Ascending aorta (tissue), 2 donors: ENCODE measurements at regions not wholly inside any gene's neighbourhood (a gene's known extent, or its start where the extent isn't known, plus 50 kb on each side); places are given as distances from the start of the nearest gene placed in this dataset.

Experiments used
- DNase-seq, 2 donors: peaks; one replicate each; pipeline ENCODE4 v3.0.0-alpha.2; 2019; ENCODE audit warnings: low spot score in 2 of 2
- H3K27ac ChIP-seq, 2 donors: fragments of 200-600 bp; sonication (generic); one replicate each; pipeline ENCODE4 v1.5.1; 2016 to 2017; ENCODE audit warnings: mild to moderate bottlenecking in 1 of 2
- H3K27me3 ChIP-seq: fragments of 200-600 bp; sonication (generic); one replicate; pipeline ENCODE4 v1.5.1; 2017
- H3K36me3 ChIP-seq, 2 donors: fragments of 200-600 bp; sonication (generic); one replicate each; pipeline ENCODE4 v1.5.1; 2016
- H3K4me1 ChIP-seq, 2 donors: fragments of 200-600 bp; sonication (generic); one replicate each; pipeline ENCODE4 v1.5.1; 2016 to 2017; ENCODE audit warnings: mild to moderate bottlenecking in 1 of 2
- H3K4me3 ChIP-seq, 2 donors: fragments of 200-600 bp; sonication (generic); one replicate each; pipeline ENCODE4 v1.5.1; 2016 to 2017; ENCODE audit warnings: mild to moderate bottlenecking in 1 of 2
- H3K9me3 ChIP-seq, 2 donors: fragments of 200-600 bp; sonication (generic); one replicate each; pipeline ENCODE4 v1.5.1; 2016
- intact Hi-C: fragments of 100-400 bp; cut with DNase I; formaldehyde crosslinking; loops from one replicate; pipeline ENCODE4 v1.15.1; 2023
- TF ChIP-seq, protein P1 (sequence below), 3 experiments: fragments of 200-600 bp in 2 of 3; fragments of 450-650 bp in 1 of 3; sonication (generic) in 2 of 3; IDR thresholded peaks; one replicate each; pipeline ENCODE4 v1.5.1; 2016 to 2019; ENCODE audit warnings: antibody characterized with exemption in 3 of 3, mild to moderate bottlenecking in 1 of 3, moderate library complexity in 1 of 3

DNA sequence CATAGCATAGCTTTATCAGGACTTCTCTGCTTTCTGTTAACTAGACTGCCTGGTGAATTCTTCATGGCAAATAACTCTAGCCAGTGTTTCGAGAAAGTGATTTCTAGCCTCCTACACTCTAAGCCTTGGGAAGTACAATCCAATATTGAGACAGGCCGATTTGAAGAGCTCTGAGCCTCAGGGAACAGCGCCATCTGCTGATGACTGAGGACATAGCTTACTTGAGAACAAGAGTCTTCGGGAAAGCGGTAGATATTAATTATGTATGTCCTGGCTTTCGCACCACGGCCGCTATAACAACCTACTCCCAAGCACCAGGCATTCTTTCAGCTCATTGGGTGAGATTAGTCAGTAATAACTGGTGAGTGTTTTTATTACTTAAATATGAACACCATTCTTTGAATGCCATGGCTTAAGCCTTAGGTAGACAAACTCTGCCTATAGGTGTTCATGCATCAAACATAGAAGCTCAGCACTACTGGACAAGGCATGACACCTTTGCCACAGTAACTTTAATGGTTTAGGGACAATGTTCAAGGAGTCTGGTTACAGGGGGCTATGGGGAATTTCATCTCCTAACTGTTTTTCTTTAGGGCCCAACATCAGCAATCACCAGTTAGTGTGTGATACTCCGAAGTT, 518.6 kb downstream of the BMP2 start:
- H3K27me3 ChIP-seq: no peaks in the 10 kb centered on the region
- H3K4me1 ChIP-seq: no peaks in the 10 kb centered on the region
- TF ChIP-seq, protein P1, sequence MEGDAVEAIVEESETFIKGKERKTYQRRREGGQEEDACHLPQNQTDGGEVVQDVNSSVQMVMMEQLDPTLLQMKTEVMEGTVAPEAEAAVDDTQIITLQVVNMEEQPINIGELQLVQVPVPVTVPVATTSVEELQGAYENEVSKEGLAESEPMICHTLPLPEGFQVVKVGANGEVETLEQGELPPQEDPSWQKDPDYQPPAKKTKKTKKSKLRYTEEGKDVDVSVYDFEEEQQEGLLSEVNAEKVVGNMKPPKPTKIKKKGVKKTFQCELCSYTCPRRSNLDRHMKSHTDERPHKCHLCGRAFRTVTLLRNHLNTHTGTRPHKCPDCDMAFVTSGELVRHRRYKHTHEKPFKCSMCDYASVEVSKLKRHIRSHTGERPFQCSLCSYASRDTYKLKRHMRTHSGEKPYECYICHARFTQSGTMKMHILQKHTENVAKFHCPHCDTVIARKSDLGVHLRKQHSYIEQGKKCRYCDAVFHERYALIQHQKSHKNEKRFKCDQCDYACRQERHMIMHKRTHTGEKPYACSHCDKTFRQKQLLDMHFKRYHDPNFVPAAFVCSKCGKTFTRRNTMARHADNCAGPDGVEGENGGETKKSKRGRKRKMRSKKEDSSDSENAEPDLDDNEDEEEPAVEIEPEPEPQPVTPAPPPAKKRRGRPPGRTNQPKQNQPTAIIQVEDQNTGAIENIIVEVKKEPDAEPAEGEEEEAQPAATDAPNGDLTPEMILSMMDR (IDR thresholded peaks at IDR 0.05): peak; percentile 12 to 78 (median 73)
- intact Hi-C loops: loop anchor here (1.0 to 5.0 kb wide), 3 partner anchors 1019 to 1144 kb away; no protein-coding TSS in a partner anchor
- no peak overlapping the region for H3K27ac ChIP-seq
- no peaks in the 10 kb centered on the region for H3K36me3 ChIP-seq
- DNase-seq: peak in 1 of 2 donors; percentile 86
- no peaks in the 10 kb centered on the region for H3K9me3 ChIP-seq
- no peak overlapping the region for H3K4me3 ChIP-seq

DNA sequence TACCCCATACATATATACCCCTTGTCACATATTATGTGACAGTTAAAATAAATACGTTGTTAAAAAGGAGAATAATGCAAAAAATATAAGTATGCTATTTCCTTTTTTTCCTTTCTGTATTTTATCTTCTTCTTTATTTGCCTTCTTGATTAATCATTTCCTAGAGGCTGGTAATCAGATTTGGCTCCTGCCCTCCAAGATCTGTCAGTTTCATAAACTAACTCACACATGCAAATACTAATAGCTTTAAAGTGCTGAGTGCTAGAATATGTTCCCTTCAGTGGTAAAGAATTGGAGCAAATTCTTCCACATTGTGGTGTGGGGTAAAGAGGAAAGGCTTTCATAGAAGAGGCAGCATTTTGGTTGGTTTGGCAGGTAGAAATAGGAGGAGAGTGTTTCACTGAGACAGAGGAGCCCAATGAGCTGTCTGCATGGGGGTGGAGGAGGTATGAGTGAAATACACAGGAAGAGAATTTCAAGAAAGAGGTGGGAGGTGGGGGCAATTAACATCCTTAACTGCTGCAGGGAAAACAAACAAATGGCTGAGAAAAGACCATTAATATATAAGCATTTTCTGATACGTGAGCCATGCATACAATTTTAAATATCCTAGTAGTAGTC, 523.9 kb downstream of the BMP2 start:
- DNase-seq: no peak
- TF ChIP-seq, protein P1 (IDR thresholded peaks at IDR 0.05): no peak
- intact Hi-C loops: loop anchor here (10.0 kb wide), 1 partner anchor 647 kb away; no protein-coding TSS in a partner anchor

GRCh38 chr20:7291946-7292345, 524.5 kb downstream of the BMP2 start:
- intact Hi-C loops: loop anchor here (10.0 kb wide), 1 partner anchor 647 kb away; no protein-coding TSS in a partner anchor
- TF ChIP-seq, protein P1 (IDR thresholded peaks at IDR 0.05): no peak
- H3K4me1 ChIP-seq: no peaks in the 10 kb centered on the region
- no peaks in the 10 kb centered on the region for H3K36me3 ChIP-seq
- no peak overlapping the region for H3K27ac ChIP-seq
- no peak for DNase-seq
- no peaks in the 10 kb centered on the region for H3K27me3 ChIP-seq
- H3K9me3 ChIP-seq: no peaks in the 10 kb centered on the region
- H3K4me3 ChIP-seq: no peak overlapping the region

More for the DNA sequence above, 523.9 kb downstream of the BMP2 start:
- no peaks in the 10 kb centered on the region for H3K9me3 ChIP-seq
- no peak overlapping the region for H3K4me3 ChIP-seq
- no peak overlapping the region for H3K27ac ChIP-seq
- H3K4me1 ChIP-seq: no peaks in the 10 kb centered on the region
- no peaks in the 10 kb centered on the region for H3K36me3 ChIP-seq
- no peaks in the 10 kb centered on the region for H3K27me3 ChIP-seq

DNA sequence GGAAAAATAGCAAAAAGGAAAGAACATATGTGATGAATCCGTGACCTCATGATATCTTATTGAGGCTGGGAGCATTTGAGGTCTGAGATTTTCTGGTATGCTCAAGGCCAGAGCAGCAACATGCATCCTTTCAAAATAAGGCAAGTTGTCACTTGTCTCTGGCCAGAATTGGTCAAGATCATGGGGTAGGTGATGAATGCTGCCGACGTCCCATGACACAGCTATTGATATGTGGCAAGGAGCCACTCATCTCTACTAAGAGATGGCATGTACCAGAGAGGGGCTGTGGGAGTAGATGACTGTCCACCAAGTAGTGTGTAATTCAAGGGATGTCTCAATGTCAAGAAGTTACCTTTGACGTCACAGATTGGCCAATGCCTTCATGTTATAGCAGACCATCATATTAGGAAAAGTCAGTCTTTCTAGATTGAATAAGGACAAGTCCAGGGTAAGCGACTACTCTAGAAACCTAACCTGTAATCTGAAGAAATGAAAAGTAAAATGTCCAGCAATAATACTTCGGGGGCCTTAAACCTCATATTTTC, 527.4 kb downstream of the BMP2 start:
- H3K36me3 ChIP-seq: no peaks in the 10 kb centered on the region
- intact Hi-C loops: loop anchor here (10.0 kb wide), 1 partner anchor 650 kb away; no protein-coding TSS in a partner anchor

DNA sequence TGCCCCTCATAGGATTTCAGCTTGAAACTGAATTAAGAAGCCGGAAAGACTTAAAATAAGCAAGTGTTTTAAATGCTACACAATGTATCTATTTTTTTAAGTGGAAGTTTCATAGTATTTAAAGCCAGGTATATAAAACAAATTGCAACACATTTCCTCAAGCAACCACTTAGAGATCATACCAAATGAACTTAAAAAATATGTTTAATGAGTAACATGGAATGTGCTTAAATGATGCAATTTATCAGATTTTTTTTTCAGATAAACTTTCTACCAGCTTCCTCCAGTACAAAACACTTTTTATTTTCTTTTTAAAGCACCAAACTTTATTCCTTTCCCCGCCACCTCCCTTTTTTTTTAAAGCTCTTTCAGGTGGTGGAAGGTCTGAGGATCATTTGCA, 534.3 kb downstream of the BMP2 start:
- no peaks in the 10 kb centered on the region for H3K9me3 ChIP-seq
- TF ChIP-seq, protein P1 (IDR thresholded peaks at IDR 0.05): no peak
- H3K4me1 ChIP-seq: no peaks in the 10 kb centered on the region
- no peak overlapping the region for H3K27ac ChIP-seq
- no peak overlapping the region for H3K4me3 ChIP-seq
- no peaks in the 10 kb centered on the region for H3K36me3 ChIP-seq
- intact Hi-C loops: no loop called here
- no peaks in the 10 kb centered on the region for H3K27me3 ChIP-seq
- no peak for DNase-seq

More for the DNA sequence above, 527.4 kb downstream of the BMP2 start:
- Histone ChIP-seq H3K4me1 (no peaks in the 10 kb centered on the region), H3K4me3 (no peak overlapping the region), H3K27ac (no peak overlapping the region), H3K9me3 (no peaks in the 10 kb centered on the region), H3K27me3 (no peaks in the 10 kb centered on the region)
- DNase-seq: no peak
- TF ChIP-seq, protein P1 (IDR thresholded peaks at IDR 0.05): no peak
